ENCODE measurements at regions not wholly inside any gene's neighbourhood (a gene's known extent, or its start where the extent isn't known, plus 50 kb on each side); places are given as distances from the start of the nearest gene placed in this dataset.

- TF ChIP-seq TAF1 (IDR thresholded peaks at IDR 0.05; ENCODE audit: low read depth, low read length) (no peak), POLR2A (IDR thresholded peaks at IDR 0.05; ENCODE audit: low read depth, low read length) (no peak), POLR2AphosphoS5 (IDR thresholded peaks at IDR 0.05; ENCODE audit: low read depth, low read length) (no peak), POU2F2 (IDR thresholded peaks at IDR 0.05; ENCODE audit: low read depth, low read length) (no peak)
Measured at GRCh38 chr15:79376383-79376782, 55.8 kb upstream of the MINAR1 start.
